NCI-H510A treated with DMSO at 0.1 percent for 48 hours (cell line): ENCODE measurements at regions not wholly inside any gene's neighbourhood (a gene's known extent, or its start where the extent isn't known, plus 50 kb on each side); places are given as distances from the start of the nearest gene placed in this dataset.
"Not testable (repeated sequence)": the region's sequence is repeated elsewhere in the genome, so short reads cannot be mapped to it uniquely, and the experiment has no call there.

ENCODE experiments used
- DNase-seq: peaks from one replicate; lab custom pipeline; 2025; lab: John Stamatoyannopoulos, UW

GRCh38 chr16:21516705-21517040 lies 82.7 kb upstream of the METTL9 start:
- not testable (repeated sequence) for DNase-seq

GRCh38 chr16:21517263-21517662 lies 82.1 kb upstream of the METTL9 start:
- not testable (repeated sequence) for DNase-seq

GRCh38 chr16:21519361-21520133 lies 79.8 kb upstream of the METTL9 start:
- DNase-seq: not testable (repeated sequence)

- DNase-seq: peak; percentile 98
Observed at GRCh38 chr16:21520134-21521047, 79.0 kb upstream of the METTL9 start.

GRCh38 chr16:21521048-21521389 lies 78.4 kb upstream of the METTL9 start:
- DNase-seq: not testable (repeated sequence)

GRCh38 chr16:21521390-21522143 lies 77.8 kb upstream of the METTL9 start:
- DNase-seq: peak; percentile 30

- not testable (repeated sequence) for DNase-seq
Observed at GRCh38 chr16:21522846-21523245, 76.5 kb upstream of the METTL9 start.

- no peak for DNase-seq
Observed at GRCh38 chr16:21523411-21524067, 75.8 kb upstream of the METTL9 start.

- no peak for DNase-seq
Observed at GRCh38 chr16:21524068-21524751, 75.2 kb upstream of the METTL9 start.

- not testable (repeated sequence) for DNase-seq
Observed at GRCh38 chr16:21524752-21525028, 74.7 kb upstream of the METTL9 start.

GRCh38 chr16:21525029-21525895 lies 74.1 kb upstream of the METTL9 start:
- peak; percentile 43 for DNase-seq

- peak; percentile 82 for DNase-seq
Observed at GRCh38 chr16:21525956-21526922, 73.1 kb upstream of the METTL9 start.

- DNase-seq: peak; percentile 82
Observed at GRCh38 chr16:21526923-21527807, 72.2 kb upstream of the METTL9 start.

- DNase-seq: not testable (repeated sequence)
Observed at GRCh38 chr16:21529060-21529658, 70.2 kb upstream of the METTL9 start.

GRCh38 chr16:21530729-21531383 lies 68.5 kb upstream of the METTL9 start:
- DNase-seq: not testable (repeated sequence)

GRCh38 chr16:21532996-21533395 lies 66.4 kb upstream of the METTL9 start:
- not testable (repeated sequence) for DNase-seq

- DNase-seq: not testable (repeated sequence)
Observed at GRCh38 chr16:21533474-21533873, 65.9 kb upstream of the METTL9 start.
